Progenitor cell of endocrine pancreas (in vitro differentiated cells): ENCODE measurements at regions not wholly inside any gene's neighbourhood (a gene's known extent, or its start where the extent isn't known, plus 50 kb on each side); places are given as distances from the start of the nearest gene placed in this dataset.
A peak's percentile ranks its signal among the peaks of the same experiment; 100 is the strongest.

Experiments used
- DNase-seq: peaks from one replicate; pipeline ENCODE4 v3.0.0; 2021; ENCODE audit warnings: low spot score; ENCODE audit not compliant: unreplicated experiment
- H3K27ac Mint-ChIP-seq: 2 replicates; pipeline ENCODE4 v1.8.0; 2021; ENCODE audit warnings: mild to moderate bottlenecking, moderate library complexity, mixed read lengths
- H3K27me3 Mint-ChIP-seq: 2 replicates; pipeline ENCODE4 v1.8.0; 2021; ENCODE audit warnings: mixed read lengths
- H3K36me3 Mint-ChIP-seq: 2 replicates; pipeline ENCODE4 v1.8.0; 2022; ENCODE audit warnings: mixed read lengths; ENCODE audit not compliant: insufficient read depth
- H3K4me1 Mint-ChIP-seq: 2 replicates; pipeline ENCODE4 v1.8.0; 2021; ENCODE audit warnings: low read depth, mixed read lengths
- H3K4me3 Mint-ChIP-seq: 2 replicates; pipeline ENCODE4 v1.8.0; 2021; ENCODE audit warnings: low read depth, mild to moderate bottlenecking, moderate library complexity, mixed read lengths
- H3K9me3 Mint-ChIP-seq: 2 replicates; pipeline ENCODE4 v1.8.0; 2021; ENCODE audit warnings: low read depth, mixed read lengths
- TF ChIP-seq, protein P1 (sequence below): fragments of 200-600 bp; sonication (generic); IDR thresholded peaks from one replicate; pipeline ENCODE4 v1.5.0; 2021; ENCODE audit warnings: antibody characterized with exemption, mild to moderate bottlenecking; ENCODE audit not compliant: unreplicated experiment

DNA sequence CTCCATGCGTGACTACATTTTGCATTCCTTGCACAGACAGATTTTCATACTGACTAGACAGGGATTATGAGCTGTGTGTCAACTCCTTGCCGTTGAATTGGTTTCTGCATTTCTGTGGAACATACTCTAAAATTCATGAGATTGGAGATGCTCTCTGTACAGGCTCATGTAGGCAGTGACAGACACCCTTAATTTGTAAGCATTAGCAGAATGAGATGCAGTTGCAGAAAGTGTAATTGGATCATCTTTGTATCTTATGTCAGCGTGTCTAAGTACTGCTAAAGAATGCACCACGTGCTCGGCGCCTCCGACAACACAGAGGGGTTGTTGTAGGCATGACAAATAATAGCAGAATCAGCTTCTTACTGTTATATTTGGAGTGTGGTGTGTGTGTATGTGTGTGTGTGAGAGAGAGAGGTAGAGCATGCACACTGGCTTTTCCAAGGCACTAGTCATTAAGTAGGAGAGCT, 212.4 kb downstream of the CMPK2 start:
- DNase-seq: no peak
- no peak overlapping the region for H3K4me3 Mint-ChIP-seq
- H3K36me3 Mint-ChIP-seq: no peaks in the 10 kb centered on the region
- H3K27ac Mint-ChIP-seq: peak overlapping the region; percentile 59
- H3K9me3 Mint-ChIP-seq: peaks cover 3% of the 10 kb centered on the region
- TF ChIP-seq, protein P1, sequence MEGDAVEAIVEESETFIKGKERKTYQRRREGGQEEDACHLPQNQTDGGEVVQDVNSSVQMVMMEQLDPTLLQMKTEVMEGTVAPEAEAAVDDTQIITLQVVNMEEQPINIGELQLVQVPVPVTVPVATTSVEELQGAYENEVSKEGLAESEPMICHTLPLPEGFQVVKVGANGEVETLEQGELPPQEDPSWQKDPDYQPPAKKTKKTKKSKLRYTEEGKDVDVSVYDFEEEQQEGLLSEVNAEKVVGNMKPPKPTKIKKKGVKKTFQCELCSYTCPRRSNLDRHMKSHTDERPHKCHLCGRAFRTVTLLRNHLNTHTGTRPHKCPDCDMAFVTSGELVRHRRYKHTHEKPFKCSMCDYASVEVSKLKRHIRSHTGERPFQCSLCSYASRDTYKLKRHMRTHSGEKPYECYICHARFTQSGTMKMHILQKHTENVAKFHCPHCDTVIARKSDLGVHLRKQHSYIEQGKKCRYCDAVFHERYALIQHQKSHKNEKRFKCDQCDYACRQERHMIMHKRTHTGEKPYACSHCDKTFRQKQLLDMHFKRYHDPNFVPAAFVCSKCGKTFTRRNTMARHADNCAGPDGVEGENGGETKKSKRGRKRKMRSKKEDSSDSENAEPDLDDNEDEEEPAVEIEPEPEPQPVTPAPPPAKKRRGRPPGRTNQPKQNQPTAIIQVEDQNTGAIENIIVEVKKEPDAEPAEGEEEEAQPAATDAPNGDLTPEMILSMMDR: no peak
- H3K27me3 Mint-ChIP-seq: peaks cover under 1% of the 10 kb centered on the region
- peaks cover 36% of the 10 kb centered on the region for H3K4me1 Mint-ChIP-seq

DNA sequence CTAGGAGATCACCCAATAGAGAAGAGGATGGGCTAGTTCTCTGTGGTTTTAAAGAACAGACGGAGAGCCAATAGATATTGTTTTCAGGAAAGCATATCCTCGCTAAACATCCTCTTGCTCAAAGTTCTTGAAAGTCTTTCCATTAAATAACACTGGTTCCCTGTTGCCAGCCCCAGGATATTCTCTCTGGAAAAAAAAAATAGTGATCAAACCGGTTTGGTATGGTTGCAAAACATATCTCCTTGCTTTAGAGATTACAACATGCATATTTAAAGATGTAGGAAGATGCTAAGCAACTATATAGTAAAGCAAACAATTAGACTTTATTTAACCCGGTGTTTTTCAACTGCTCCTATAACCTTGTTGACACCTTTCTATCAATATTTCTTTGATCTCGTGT, 211.4 kb downstream of the CMPK2 start:
- no peaks in the 10 kb centered on the region for H3K36me3 Mint-ChIP-seq
- DNase-seq: no peak
- H3K4me1 Mint-ChIP-seq: peaks cover 38% of the 10 kb centered on the region
- H3K9me3 Mint-ChIP-seq: peaks cover 6% of the 10 kb centered on the region
- no peak overlapping the region for H3K27ac Mint-ChIP-seq
- no peak overlapping the region for H3K4me3 Mint-ChIP-seq
- TF ChIP-seq, protein P1: no peak
- no peaks in the 10 kb centered on the region for H3K27me3 Mint-ChIP-seq

DNA sequence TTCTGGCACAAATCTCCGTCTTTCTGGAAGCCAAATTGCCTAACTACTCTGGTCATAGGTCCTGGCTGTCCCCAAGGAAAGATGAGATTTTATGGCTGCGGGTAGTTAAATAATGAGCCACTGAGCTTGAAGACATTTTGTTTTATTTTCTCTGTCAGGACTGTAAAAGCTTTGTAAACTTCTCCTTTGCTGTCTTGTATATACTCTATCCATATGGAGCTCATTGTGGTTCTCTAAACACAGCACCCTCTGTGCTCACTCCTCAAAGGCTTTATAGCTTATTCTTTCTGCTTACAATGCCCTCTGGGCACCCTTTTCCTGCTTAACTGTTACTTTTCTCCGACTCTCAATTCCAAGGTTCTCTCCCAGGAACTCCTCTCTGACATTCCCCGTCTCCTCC, 209.1 kb downstream of the CMPK2 start:
- Mint-ChIP-seq H3K36me3 (no peaks in the 10 kb centered on the region), H3K4me3 (no peak overlapping the region), H3K4me1 (peaks cover 38% of the 10 kb centered on the region), H3K27ac (no peak overlapping the region), H3K27me3 (no peaks in the 10 kb centered on the region), H3K9me3 (peaks cover 6% of the 10 kb centered on the region)
- TF ChIP-seq, protein P1: no peak
- DNase-seq: no peak

DNA sequence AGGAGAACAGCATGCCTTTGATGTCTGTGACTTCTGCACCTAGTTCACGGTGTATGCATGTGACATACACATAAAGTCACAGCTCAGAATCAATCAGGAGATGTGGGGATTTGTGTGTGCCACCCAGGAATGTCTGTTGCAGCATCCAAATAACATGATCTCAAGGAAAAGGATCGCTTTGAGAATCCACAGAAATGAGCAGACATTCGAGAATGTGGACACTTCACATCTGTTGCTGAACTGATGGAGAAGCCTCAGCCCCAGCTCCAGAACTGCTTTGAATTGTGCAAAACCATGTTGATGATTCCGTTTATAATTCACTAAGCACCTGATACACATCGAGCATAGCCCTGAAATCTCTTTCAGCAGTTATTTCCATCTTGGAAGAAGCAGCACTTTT, 208.6 kb downstream of the CMPK2 start:
- peaks cover 6% of the 10 kb centered on the region for H3K9me3 Mint-ChIP-seq
- no peaks in the 10 kb centered on the region for H3K27me3 Mint-ChIP-seq
- peaks cover 37% of the 10 kb centered on the region for H3K4me1 Mint-ChIP-seq
- no peak for DNase-seq
- TF ChIP-seq, protein P1: no peak
- no peak overlapping the region for H3K4me3 Mint-ChIP-seq
- no peak overlapping the region for H3K27ac Mint-ChIP-seq
- H3K36me3 Mint-ChIP-seq: no peaks in the 10 kb centered on the region

DNA sequence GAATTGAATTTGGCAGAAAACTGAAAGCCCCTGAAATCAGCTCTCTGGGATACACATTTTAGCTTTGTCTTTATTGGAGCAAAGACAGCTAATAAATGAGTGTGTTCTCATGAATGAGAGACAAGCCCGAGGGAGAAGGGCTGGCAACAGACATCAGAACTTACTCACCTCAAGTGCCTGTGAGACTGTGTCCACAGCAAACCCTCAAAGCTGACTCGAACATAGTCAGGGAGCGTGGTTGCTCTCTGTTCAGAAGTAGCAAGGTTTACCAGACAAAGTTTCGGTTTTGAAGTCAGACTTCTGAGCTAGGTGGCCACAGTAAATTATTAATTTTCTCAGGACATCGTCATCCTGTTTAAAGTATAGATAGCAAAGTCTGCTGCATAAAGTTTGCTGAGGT, 207.9 kb downstream of the CMPK2 start:
- Mint-ChIP-seq H3K27ac (no peak overlapping the region), H3K9me3 (peaks cover 6% of the 10 kb centered on the region), H3K4me1 (peaks cover 30% of the 10 kb centered on the region), H3K27me3 (no peaks in the 10 kb centered on the region), H3K36me3 (no peaks in the 10 kb centered on the region), H3K4me3 (no peak overlapping the region)
- no peak for DNase-seq
- TF ChIP-seq, protein P1: no peak
